DOHH2 (cell line): ENCODE measurements at regions not wholly inside any gene's neighbourhood (a gene's known extent, or its start where the extent isn't known, plus 50 kb on each side); places are given as distances from the start of the nearest gene placed in this dataset.

ENCODE experiments used
- H3F3A ChIP-seq: fragments of 200-600 bp; sonication (generic), shearing (Covaris generic); 2 replicates; pipeline ENCODE4 v1.6.0; 2016; ENCODE audit warnings: antibody characterized with exemption, mild to moderate bottlenecking; ENCODE audit not compliant: control insufficient read depth, insufficient read depth
- H3K27ac ChIP-seq: fragments of 200-600 bp; sonication (generic); 2 replicates; pipeline ENCODE4 v1.5.1; 2014; ENCODE audit warnings: low read depth, mild to moderate bottlenecking, low read length, moderate library complexity
- H3K27me3 ChIP-seq: fragments of 200-600 bp; sonication (generic); 2 replicates; pipeline ENCODE4 v1.6.1; 2014; ENCODE audit warnings: mild to moderate bottlenecking, low read length, mixed read lengths; ENCODE audit not compliant: control insufficient read depth
- H3K36me3 ChIP-seq: fragments of 200-600 bp; sonication (generic); 2 replicates; pipeline ENCODE4 v1.6.1; 2014; ENCODE audit warnings: mild to moderate bottlenecking, low read length, moderate library complexity, mixed read lengths; ENCODE audit not compliant: control insufficient read depth
- H3K4me1 ChIP-seq: fragments of 200-600 bp; sonication (generic); 2 replicates; pipeline ENCODE4 v1.6.1; 2014; ENCODE audit warnings: mild to moderate bottlenecking, low read length, mixed read lengths; ENCODE audit not compliant: control insufficient read depth
- H3K4me2 ChIP-seq: fragments of 200-600 bp; sonication (generic); 2 replicates; pipeline ENCODE4 v1.6.0; 2014; ENCODE audit warnings: mild to moderate bottlenecking, low read length, moderate library complexity
- H3K4me3 ChIP-seq: fragments of 200-600 bp; sonication (generic); 2 replicates; pipeline ENCODE4 v1.5.1; 2014; ENCODE audit warnings: mild to moderate bottlenecking, low read length, mixed read lengths
- H3K79me2 ChIP-seq: fragments of 200-600 bp; sonication (generic); 2 replicates; pipeline ENCODE4 v1.6.1; 2014; ENCODE audit warnings: mild to moderate bottlenecking, low read length, mixed read lengths; ENCODE audit not compliant: control insufficient read depth
- H3K9me2 ChIP-seq: fragments of 200-600 bp; sonication (generic); replicated peaks from 2 replicates; pipeline ENCODE4 v1.6.1; 2014; ENCODE audit warnings: mild to moderate bottlenecking, low read length, mixed read lengths; ENCODE audit not compliant: control insufficient read depth
- H3K9me3 ChIP-seq: fragments of 200-600 bp; sonication (generic); 2 replicates; pipeline ENCODE4 v1.6.1; 2014; ENCODE audit warnings: antibody characterized with exemption, low read length, mixed read lengths; ENCODE audit not compliant: control insufficient read depth, insufficient read depth
- H4K20me1 ChIP-seq: fragments of 200-600 bp; sonication (generic); 2 replicates; pipeline ENCODE4 v1.6.0; 2014; ENCODE audit warnings: low read depth, mild to moderate bottlenecking, antibody characterized with exemption, low read length, moderate library complexity; ENCODE audit not compliant: control insufficient read depth, insufficient read depth
- EZH2phosphoT487 ChIP-seq: fragments of 200-600 bp; sonication (generic); IDR thresholded peaks from 2 replicates; pipeline ENCODE4 v1.6.1; 2017; ENCODE audit warnings: borderline replicate concordance, mild to moderate bottlenecking, antibody characterized with exemption, low read length, moderate library complexity, mixed read lengths
- TF ChIP-seq, protein P1 (sequence below): fragments of 200-600 bp; sonication (generic); IDR thresholded peaks from one replicate; pipeline ENCODE4 v1.5.1; 2014; ENCODE audit warnings: antibody characterized with exemption, mild to moderate bottlenecking, low read depth, low read length; ENCODE audit not compliant: poor library complexity, severe bottlenecking

DNA sequence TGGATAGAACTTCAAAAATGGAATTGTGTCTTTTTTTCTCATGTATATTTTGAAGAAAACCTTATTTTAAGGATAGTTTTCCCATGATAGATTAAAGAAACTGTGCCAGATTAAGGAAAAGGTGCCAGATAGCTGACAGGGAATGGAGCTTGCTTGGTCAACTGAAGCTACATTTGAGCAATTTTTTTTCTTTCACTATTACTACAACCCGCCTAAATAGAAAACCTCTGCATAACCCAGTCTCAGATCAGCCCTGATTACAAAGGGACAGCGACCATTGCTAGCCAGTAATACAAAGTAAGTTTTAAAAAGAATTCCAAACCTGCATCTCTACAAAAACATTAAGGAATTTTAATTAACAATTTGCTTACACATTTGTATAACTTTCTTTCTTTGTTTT is 1123.4 kb upstream of the LRRTM3 start:
- H3K4me1 ChIP-seq, result no peaks in the 10 kb centered on the region
- H3K27me3 ChIP-seq, result no peaks in the 10 kb centered on the region
- TF ChIP-seq, protein P1, sequence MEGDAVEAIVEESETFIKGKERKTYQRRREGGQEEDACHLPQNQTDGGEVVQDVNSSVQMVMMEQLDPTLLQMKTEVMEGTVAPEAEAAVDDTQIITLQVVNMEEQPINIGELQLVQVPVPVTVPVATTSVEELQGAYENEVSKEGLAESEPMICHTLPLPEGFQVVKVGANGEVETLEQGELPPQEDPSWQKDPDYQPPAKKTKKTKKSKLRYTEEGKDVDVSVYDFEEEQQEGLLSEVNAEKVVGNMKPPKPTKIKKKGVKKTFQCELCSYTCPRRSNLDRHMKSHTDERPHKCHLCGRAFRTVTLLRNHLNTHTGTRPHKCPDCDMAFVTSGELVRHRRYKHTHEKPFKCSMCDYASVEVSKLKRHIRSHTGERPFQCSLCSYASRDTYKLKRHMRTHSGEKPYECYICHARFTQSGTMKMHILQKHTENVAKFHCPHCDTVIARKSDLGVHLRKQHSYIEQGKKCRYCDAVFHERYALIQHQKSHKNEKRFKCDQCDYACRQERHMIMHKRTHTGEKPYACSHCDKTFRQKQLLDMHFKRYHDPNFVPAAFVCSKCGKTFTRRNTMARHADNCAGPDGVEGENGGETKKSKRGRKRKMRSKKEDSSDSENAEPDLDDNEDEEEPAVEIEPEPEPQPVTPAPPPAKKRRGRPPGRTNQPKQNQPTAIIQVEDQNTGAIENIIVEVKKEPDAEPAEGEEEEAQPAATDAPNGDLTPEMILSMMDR, result no peak
- no peak for TF ChIP-seq EZH2phosphoT487
- no peaks in the 10 kb centered on the region for H3K9me2 ChIP-seq
- no peaks in the 10 kb centered on the region for H3F3A ChIP-seq
- no peak overlapping the region for H3K4me3 ChIP-seq
- no peaks in the 10 kb centered on the region for H3K9me3 ChIP-seq
- no peak overlapping the region for H3K27ac ChIP-seq
- H4K20me1 ChIP-seq, result no peaks in the 10 kb centered on the region
- no peaks in the 10 kb centered on the region for H3K79me2 ChIP-seq
- no peak overlapping the region for H3K4me2 ChIP-seq
- H3K36me3 ChIP-seq, result no peaks in the 10 kb centered on the region

GRCh38 chr10:65805511-65805910 is 1120.3 kb upstream of the LRRTM3 start:
- Histone ChIP-seq H3K79me2 (no peaks in the 10 kb centered on the region), H3F3A (no peaks in the 10 kb centered on the region), H3K9me2 (no peaks in the 10 kb centered on the region), H3K27ac (no peak overlapping the region), H3K27me3 (no peaks in the 10 kb centered on the region), H4K20me1 (no peaks in the 10 kb centered on the region), H3K9me3 (no peaks in the 10 kb centered on the region), H3K4me1 (no peaks in the 10 kb centered on the region), H3K4me3 (no peak overlapping the region), H3K36me3 (no peaks in the 10 kb centered on the region), H3K4me2 (no peak overlapping the region)
- no peak for TF ChIP-seq EZH2phosphoT487
- TF ChIP-seq, protein P1, result no peak

DNA sequence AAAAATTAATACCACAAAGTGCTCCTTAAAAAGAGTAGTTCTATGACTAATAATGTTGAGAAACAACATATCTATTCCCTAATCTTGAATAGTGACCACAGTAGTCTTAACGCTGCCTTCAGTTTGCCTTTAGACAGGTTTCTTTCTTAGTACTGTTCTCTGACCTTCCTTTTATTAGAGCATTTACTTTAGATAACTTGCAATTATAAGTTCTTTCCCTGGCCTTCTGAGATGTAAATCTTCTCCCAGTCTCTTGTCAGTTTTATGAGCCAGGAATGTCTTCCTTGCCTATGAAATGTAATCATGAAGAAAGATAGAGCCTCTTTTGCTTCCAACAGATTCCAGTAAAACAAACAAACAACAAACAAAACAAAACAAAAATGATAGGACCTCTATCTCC is 1119.8 kb upstream of the LRRTM3 start:
- H3K9me2 ChIP-seq, result no peaks in the 10 kb centered on the region
- TF ChIP-seq EZH2phosphoT487, result no peak
- H3F3A ChIP-seq, result no peaks in the 10 kb centered on the region
- no peaks in the 10 kb centered on the region for H3K36me3 ChIP-seq
- H4K20me1 ChIP-seq, result no peaks in the 10 kb centered on the region
- H3K4me1 ChIP-seq, result no peaks in the 10 kb centered on the region
- no peaks in the 10 kb centered on the region for H3K27me3 ChIP-seq
- H3K9me3 ChIP-seq, result no peaks in the 10 kb centered on the region
- H3K4me3 ChIP-seq, result no peak overlapping the region
- H3K79me2 ChIP-seq, result no peaks in the 10 kb centered on the region
- no peak overlapping the region for H3K4me2 ChIP-seq
- no peak overlapping the region for H3K27ac ChIP-seq

DNA sequence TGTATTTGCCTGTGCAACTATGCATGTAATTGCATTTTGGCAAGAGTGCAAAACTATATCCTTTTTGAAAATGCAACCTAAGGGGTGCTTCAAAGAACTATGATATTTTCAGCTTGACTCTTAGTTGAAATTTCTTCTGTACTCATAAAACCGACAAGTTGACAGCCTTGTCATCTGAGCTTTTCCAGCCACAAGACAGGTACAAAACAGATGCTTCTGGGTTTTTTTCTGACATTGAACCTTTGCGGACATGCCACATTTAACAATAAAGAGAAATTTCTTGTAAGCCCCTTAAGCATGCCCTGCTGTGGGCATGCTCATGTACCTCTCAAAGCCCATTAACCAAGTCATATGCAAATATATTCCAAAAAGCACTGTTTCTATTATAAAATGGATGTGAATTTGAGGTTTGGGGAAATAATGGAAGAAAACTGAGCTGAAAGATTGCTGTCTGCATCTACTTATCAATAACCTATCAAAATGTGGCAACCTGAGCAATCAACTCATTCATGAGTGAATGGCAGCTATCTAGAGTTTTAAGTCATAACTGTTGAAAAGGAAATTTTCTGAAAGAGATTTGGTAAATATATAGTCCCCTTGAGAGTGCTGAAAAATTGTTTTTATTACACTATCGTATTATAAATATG is 1117.0 kb upstream of the LRRTM3 start:
- no peaks in the 10 kb centered on the region for H3K36me3 ChIP-seq
- H3K4me1 ChIP-seq, result no peaks in the 10 kb centered on the region
- H3K4me3 ChIP-seq, result no peak overlapping the region
- H3K27ac ChIP-seq, result no peak overlapping the region
- TF ChIP-seq EZH2phosphoT487, result no peak
- TF ChIP-seq, protein P1, result no peak
- H4K20me1 ChIP-seq, result no peaks in the 10 kb centered on the region
- no peaks in the 10 kb centered on the region for H3K79me2 ChIP-seq
- no peaks in the 10 kb centered on the region for H3K9me3 ChIP-seq
- no peaks in the 10 kb centered on the region for H3K27me3 ChIP-seq
- no peak overlapping the region for H3K4me2 ChIP-seq
- H3K9me2 ChIP-seq, result no peaks in the 10 kb centered on the region
- no peaks in the 10 kb centered on the region for H3F3A ChIP-seq
